ENCODE measurements at regions not wholly inside any gene's neighbourhood (a gene's known extent, or its start where the extent isn't known, plus 50 kb on each side); places are given as distances from the start of the nearest gene placed in this dataset.

DNA sequence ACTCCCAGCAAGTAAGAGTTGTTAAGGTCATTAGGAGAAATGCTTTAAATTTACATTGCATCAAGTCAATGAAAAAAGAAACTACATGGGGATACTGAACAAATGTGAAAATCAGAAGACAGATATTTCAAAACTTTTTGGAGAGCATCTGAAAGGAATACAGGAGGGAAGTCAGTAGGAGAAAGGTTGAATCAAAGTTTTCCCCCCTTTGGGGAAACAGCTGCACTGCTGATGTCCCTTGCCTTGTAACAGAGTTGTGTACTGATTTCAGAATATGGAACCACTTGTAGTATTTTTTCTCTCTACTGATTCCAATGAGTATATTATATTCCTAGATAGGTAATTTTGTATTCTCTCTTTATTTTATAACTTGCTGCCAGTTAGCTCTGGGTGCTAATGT is 592.5 kb upstream of the ZEB2 start:
- no peak for DNase-seq (ENCODE audit: extremely low read depth, low read depth)
- no peak overlapping the region for H3K4me3 ChIP-seq (replicated peaks; ENCODE audit: low read depth, low read length)
- TF ChIP-seq, protein P1, sequence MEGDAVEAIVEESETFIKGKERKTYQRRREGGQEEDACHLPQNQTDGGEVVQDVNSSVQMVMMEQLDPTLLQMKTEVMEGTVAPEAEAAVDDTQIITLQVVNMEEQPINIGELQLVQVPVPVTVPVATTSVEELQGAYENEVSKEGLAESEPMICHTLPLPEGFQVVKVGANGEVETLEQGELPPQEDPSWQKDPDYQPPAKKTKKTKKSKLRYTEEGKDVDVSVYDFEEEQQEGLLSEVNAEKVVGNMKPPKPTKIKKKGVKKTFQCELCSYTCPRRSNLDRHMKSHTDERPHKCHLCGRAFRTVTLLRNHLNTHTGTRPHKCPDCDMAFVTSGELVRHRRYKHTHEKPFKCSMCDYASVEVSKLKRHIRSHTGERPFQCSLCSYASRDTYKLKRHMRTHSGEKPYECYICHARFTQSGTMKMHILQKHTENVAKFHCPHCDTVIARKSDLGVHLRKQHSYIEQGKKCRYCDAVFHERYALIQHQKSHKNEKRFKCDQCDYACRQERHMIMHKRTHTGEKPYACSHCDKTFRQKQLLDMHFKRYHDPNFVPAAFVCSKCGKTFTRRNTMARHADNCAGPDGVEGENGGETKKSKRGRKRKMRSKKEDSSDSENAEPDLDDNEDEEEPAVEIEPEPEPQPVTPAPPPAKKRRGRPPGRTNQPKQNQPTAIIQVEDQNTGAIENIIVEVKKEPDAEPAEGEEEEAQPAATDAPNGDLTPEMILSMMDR (IDR thresholded peaks at IDR 0.05; ENCODE audit: low read depth, low read length, missing control alignments), result no peak

DNA sequence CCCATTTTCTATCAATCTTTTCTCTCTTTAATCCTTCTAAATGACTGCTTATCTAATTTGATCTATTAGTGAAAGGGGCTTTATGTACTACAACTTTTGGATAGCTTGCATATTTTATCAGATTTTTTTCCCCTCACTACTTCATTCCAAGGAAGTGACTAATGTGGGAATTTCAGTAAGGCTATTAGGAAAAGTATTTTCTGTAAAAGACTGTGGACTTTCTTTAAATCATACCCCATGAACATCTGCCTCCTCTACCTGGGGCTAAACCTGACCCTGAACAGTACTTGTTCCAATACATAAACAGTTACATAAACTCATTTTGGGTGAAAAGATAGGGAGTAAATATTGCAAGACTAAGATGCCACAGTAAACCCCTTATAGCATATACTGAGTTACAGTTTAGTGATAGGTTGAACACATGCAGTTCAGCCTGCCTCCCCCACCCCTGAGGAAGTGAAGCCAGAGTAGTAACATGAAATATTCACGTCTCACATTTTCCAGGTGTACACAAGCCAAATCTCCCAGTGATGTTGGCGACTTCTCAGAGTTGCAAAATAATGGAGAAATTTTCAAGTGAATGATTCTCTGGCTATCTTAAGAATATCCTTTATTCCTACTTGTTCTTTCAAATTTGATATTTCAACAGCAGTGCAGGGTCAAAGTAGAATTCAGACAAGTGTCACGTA is 590.9 kb upstream of the ZEB2 start:
- DNase-seq (ENCODE audit: extremely low read depth, low read depth), result no peak
- TF ChIP-seq, protein P1 (IDR thresholded peaks at IDR 0.05; ENCODE audit: low read depth, low read length, missing control alignments), result no peak
- H3K4me3 ChIP-seq (replicated peaks; ENCODE audit: low read depth, low read length), result no peak overlapping the region

DNA sequence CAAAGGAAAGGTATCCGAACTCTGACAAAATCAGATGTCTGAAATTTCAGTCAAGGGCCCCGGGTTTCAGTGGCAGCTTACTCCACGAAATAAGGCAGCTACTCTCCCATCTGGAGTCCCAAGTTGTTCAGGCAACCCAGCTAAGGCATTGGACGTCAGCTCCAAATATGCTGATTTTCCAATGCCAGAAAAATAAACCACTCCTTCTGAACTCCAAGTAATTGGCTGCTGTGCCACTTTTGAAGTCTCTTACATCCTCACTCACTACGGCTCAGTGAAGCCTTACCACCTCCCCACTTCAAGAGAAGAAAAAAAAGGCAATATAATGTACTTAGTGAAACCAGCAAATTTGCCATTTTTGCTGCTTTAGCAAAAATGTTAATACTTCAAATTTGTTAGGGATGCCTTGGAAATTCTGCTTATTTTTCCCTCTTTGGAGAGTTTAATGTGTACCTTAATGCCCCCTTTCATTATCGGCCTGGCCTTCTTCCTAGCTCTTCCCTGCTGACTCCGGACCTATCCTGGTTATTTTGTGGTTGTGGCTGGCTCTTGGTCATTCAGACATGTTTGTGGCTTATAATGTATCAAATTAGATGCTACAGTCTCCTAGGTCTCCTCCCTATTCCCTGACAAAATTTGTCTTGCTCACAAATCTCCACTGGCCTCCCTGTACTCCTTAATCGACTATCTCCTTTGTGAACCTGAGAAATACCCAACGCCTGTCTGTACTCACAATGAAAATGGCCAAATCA is 589.2 kb upstream of the ZEB2 start:
- TF ChIP-seq, protein P1 (IDR thresholded peaks at IDR 0.05; ENCODE audit: low read depth, low read length, missing control alignments), result no peak
- no peak overlapping the region for H3K4me3 ChIP-seq (replicated peaks; ENCODE audit: low read depth, low read length)
- no peak for DNase-seq (ENCODE audit: extremely low read depth, low read depth)

DNA sequence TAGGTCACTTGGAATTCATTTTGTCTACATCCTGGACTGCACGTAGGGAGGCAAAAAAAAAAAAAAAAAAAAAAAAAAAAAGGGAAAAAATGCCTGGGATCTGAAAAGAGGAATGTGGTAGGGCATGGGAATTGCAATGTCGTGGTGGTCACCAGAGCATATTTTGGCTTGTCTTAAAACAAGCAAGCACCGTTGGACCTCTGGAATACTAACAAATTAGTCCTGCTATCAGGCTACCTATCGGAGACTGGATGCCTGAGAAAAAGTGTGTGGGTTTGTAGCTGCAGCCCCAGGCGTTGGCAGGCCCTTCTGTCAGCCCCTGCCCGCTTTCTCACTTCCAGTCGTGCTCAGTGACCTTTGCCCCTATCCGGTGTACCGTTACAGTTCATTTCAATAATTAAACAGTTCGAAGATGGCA is 588.5 kb upstream of the ZEB2 start:
- TF ChIP-seq, protein P1 (IDR thresholded peaks at IDR 0.05; ENCODE audit: low read depth, low read length, missing control alignments), result no peak
- H3K4me3 ChIP-seq (replicated peaks; ENCODE audit: low read depth, low read length), result no peak overlapping the region
- no peak for DNase-seq (ENCODE audit: extremely low read depth, low read depth)

DNA sequence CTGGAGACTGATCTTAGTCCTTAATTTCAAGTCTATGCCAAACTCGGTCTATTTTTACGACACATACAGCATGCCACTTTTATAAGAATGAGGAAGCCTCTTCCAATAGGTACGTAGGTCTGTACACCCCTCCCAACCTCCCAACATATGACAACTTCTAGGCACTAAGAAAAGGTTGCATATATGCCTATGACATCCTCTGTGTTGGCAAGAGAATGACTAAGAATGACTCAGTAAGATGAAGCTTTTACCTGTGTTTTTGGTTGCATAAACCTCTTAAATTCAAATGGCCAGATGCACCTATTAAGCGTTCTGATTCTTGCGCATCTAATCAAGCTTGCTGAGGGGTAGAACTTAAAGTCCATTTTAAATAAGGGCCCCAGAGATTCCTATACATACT is 586.4 kb upstream of the ZEB2 start:
- TF ChIP-seq, protein P1 (IDR thresholded peaks at IDR 0.05; ENCODE audit: low read depth, low read length, missing control alignments), result no peak
- no peak overlapping the region for H3K4me3 ChIP-seq (replicated peaks; ENCODE audit: low read depth, low read length)
- DNase-seq (ENCODE audit: extremely low read depth, low read depth), result no peak

DNA sequence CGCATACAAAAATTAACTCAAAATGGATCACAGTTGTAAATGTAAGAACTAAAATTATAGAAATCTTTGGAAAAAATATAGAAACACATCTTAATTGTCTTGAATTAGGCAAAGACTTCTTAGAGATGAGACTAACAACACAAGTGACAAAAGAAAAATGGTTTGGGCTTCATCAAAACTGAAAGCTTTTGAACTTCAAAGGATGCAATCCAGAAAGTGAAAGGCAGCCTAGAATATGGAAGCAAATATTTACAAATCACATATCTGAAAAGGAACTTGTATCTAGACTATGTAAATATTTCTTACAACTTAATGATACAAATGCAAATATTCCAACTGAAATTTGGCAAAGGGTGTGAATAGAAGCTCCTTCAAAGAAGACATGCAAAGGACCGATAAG is 582.8 kb upstream of the ZEB2 start:
- DNase-seq (ENCODE audit: extremely low read depth, low read depth), result no peak
- H3K4me3 ChIP-seq (replicated peaks; ENCODE audit: low read depth, low read length), result no peak overlapping the region
- TF ChIP-seq, protein P1 (IDR thresholded peaks at IDR 0.05; ENCODE audit: low read depth, low read length, missing control alignments), result no peak

All from HFF-Myc (cell line).